Upper lobe of left lung (tissue), 4 donors: ENCODE measurements at regions not wholly inside any gene's neighbourhood (a gene's known extent, or its start where the extent isn't known, plus 50 kb on each side); places are given as distances from the start of the nearest gene placed in this dataset.
A peak's percentile ranks its signal among the peaks of the same experiment; 100 is the strongest.

Experiments
- CTCF ChIP-seq, 6 experiments: fragments of 450-650 bp in 4 of 6; fragments of 200-600 bp in 2 of 6; sonication (generic) in 2 of 6; IDR thresholded peaks; one replicate each; pipeline ENCODE4 v1.5.1; 2016 to 2019; ENCODE audit warnings: antibody characterized with exemption in 6 of 6
- EP300 ChIP-seq, 4 donors: sonication (generic); formaldehyde crosslinking; IDR thresholded peaks; one replicate each; pipeline ENCODE4 v1.5.1; 2017; ENCODE audit warnings: antibody characterized with exemption in 4 of 4, control low read depth in 2 of 4

GRCh38 chr10:83917537-83918506, 221.5 kb upstream of the GHITM start:
- TF ChIP-seq EP300 (IDR thresholded peaks at IDR 0.05) (no peak), CTCF (IDR thresholded peaks at IDR 0.05) (peak in 1 of 6 experiments; percentile 4)
